ENCODE measurements at regions not wholly inside any gene's neighbourhood (a gene's known extent, or its start where the extent isn't known, plus 50 kb on each side); places are given as distances from the start of the nearest gene placed in this dataset.

- Histone ChIP-seq H3K4me1 (ENCODE audit: control insufficient read depth, insufficient read depth, low read length) (no peaks in the 10 kb centered on the region), H3K4me2 (ENCODE audit: control insufficient read depth, insufficient read depth) (no peak overlapping the region), H3K9ac (ENCODE audit: control insufficient read depth, insufficient read depth, low read length) (no peak overlapping the region), H3K9me3 (replicated peaks; ENCODE audit: control insufficient read depth, insufficient read depth, low read length) (no peaks in the 10 kb centered on the region), H2AFZ (ENCODE audit: control insufficient read depth, low read depth, low read length) (no peak overlapping the region), H3K79me2 (ENCODE audit: control insufficient read depth, insufficient read depth, low read length) (no peaks in the 10 kb centered on the region), H3K27ac (ENCODE audit: control insufficient read depth, insufficient read depth) (no peak overlapping the region), H3K36me3 (ENCODE audit: control insufficient read depth in 2 of 2, insufficient read depth in 2 of 2, low read length in 1 of 2) (no peaks in the 10 kb centered on the region), H3K4me3 (no peak overlapping the region), H4K20me1 (ENCODE audit: control insufficient read depth, insufficient read depth) (no peaks in the 10 kb centered on the region), H3K27me3 (replicated peaks in 1 of 2; ENCODE audit: control insufficient read depth in 2 of 2, insufficient read depth in 2 of 2, low read length in 1 of 2) (no peaks in the 10 kb centered on the region)
- intact Hi-C loops (cut with micrococcal nuclease; ENCODE audit: unreplicated experiment) (no loop called here), in situ Hi-C loops (cut with MboI) (no loop called here)
- BruUV-seq (replicated peaks) = no TSS peak
- DNase-seq (ENCODE audit: low read depth, low spot score) = no peak
- TF ChIP-seq, protein P1, sequence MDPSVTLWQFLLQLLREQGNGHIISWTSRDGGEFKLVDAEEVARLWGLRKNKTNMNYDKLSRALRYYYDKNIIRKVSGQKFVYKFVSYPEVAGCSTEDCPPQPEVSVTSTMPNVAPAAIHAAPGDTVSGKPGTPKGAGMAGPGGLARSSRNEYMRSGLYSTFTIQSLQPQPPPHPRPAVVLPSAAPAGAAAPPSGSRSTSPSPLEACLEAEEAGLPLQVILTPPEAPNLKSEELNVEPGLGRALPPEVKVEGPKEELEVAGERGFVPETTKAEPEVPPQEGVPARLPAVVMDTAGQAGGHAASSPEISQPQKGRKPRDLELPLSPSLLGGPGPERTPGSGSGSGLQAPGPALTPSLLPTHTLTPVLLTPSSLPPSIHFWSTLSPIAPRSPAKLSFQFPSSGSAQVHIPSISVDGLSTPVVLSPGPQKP (IDR thresholded peaks at IDR 0.05; ENCODE audit: low read depth, low read length) = no peak
- TF ChIP-seq NFYA (IDR thresholded peaks at IDR 0.05; ENCODE audit: borderline replicate concordance, low read depth, low read length) = no peak
- no peak for TF ChIP-seq CHD4 (IDR thresholded peaks at IDR 0.05)
- no peak for ATAC-seq
- ChIA-PET POLR2A (no interaction called here), RAD21 (ENCODE audit: unreplicated experiment) (no interaction called here), CTCF (no interaction called here), SMC1A (ENCODE audit: uncharacterized antibody, unreplicated experiment) (interaction anchor here (1.5 kb wide), 1 partner anchor 14 kb away, joined by 3 read pairs; no protein-coding TSS in a partner anchor)
- 0% methylated on average over 2 of the region's 2 CpGs for WGBS (ENCODE audit: insufficient coverage, insufficient replicate concordance, low lambda C conversion rate, missing lambda C conversion rate)
- no peak for FAIRE-seq
Measured at GRCh38 chr7:145394126-145394525, 558.3 kb upstream of the TPK1 start.

DNA sequence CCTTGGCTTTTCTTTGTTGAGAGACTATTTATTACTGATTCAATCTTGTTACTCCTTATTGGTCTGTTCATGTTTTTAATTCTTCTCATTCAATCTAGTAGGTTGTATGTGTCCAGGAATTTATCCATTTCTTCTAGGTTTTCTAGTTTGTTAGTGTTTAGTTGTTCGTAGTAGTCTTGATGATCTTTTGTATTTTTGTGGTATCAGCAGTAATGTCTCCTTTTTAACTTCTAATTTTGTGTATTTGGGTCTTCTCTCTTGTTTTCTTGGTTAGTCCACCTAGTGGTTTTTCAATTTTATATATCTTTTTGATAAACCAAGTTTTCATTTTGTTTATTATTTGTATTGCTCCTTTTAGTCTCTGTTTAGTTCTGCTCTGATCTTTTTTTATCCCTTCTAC lies 546.9 kb upstream of the TPK1 start:
- no peaks in the 10 kb centered on the region for H3K79me2 ChIP-seq (ENCODE audit: control insufficient read depth, insufficient read depth, low read length)
- H3K4me2 ChIP-seq (ENCODE audit: control insufficient read depth, insufficient read depth) = no peak overlapping the region
- ChIA-PET POLR2A (no interaction called here), CTCF (no interaction called here), RAD21 (ENCODE audit: unreplicated experiment) (no interaction called here), SMC1A (ENCODE audit: uncharacterized antibody, unreplicated experiment) (no interaction called here)
- no peaks in the 10 kb centered on the region for H3K9me3 ChIP-seq (replicated peaks; ENCODE audit: control insufficient read depth, insufficient read depth, low read length)
- no peaks in the 10 kb centered on the region for H3K27me3 ChIP-seq (replicated peaks in 1 of 2; ENCODE audit: control insufficient read depth in 2 of 2, insufficient read depth in 2 of 2, low read length in 1 of 2)
- BruUV-seq (replicated peaks) = no TSS peak
- in situ Hi-C loops (cut with MboI) = no loop called here
- H4K20me1 ChIP-seq (ENCODE audit: control insufficient read depth, insufficient read depth) = no peaks in the 10 kb centered on the region
- intact Hi-C loops (cut with micrococcal nuclease; ENCODE audit: unreplicated experiment) = no loop called here
- no peaks in the 10 kb centered on the region for H3K36me3 ChIP-seq (ENCODE audit: control insufficient read depth in 2 of 2, insufficient read depth in 2 of 2, low read length in 1 of 2)
- no peak for DNase-seq (ENCODE audit: low read depth, low spot score)
- FAIRE-seq = no peak
- WGBS (ENCODE audit: insufficient coverage, insufficient replicate concordance, low lambda C conversion rate, missing lambda C conversion rate) = 4% methylated on average over 1 of the region's 1 CpG
- H3K4me1 ChIP-seq (ENCODE audit: control insufficient read depth, insufficient read depth, low read length) = no peaks in the 10 kb centered on the region
- no peak overlapping the region for H2AFZ ChIP-seq (ENCODE audit: control insufficient read depth, low read depth, low read length)
- no peak overlapping the region for H3K9ac ChIP-seq (ENCODE audit: control insufficient read depth, insufficient read depth, low read length)
- no peak overlapping the region for H3K4me3 ChIP-seq
- no peak overlapping the region for H3K27ac ChIP-seq (ENCODE audit: control insufficient read depth, insufficient read depth)
- no peak for ATAC-seq
- TF ChIP-seq NR2C1 (IDR thresholded peaks at IDR 0.05) (no peak), KDM1A (IDR thresholded peaks at IDR 0.05; ENCODE audit: borderline replicate concordance) (no peak), TCF12 (IDR thresholded peaks at IDR 0.05; ENCODE audit: low read depth, low read length) (no peak), SMAD5 (IDR thresholded peaks at IDR 0.05; ENCODE audit: low read depth) (no peak), PAX8 (IDR thresholded peaks at IDR 0.05) (no peak), USF1 (IDR thresholded peaks at IDR 0.05; ENCODE audit: borderline replicate concordance, extremely low read length, insufficient read depth, low read depth, low read length) (no peak), CHD1 (IDR thresholded peaks at IDR 0.05; ENCODE audit: low read depth, low read length) (no peak), ZNF687 (IDR thresholded peaks at IDR 0.05) (no peak), SUPT20H (IDR thresholded peaks at IDR 0.05; ENCODE audit: borderline replicate concordance, control insufficient read depth, low read depth, low read length) (no peak), FOS (IDR thresholded peaks at IDR 0.05; ENCODE audit: borderline replicate concordance, extremely low read depth, insufficient read length) (no peak), CEBPB (IDR thresholded peaks at IDR 0.05; ENCODE audit: borderline replicate concordance in 1 of 2, low read depth in 2 of 2, low read length in 2 of 2) (no peak)
